H1 (cell line): ENCODE measurements at regions not wholly inside any gene's neighbourhood (a gene's known extent, or its start where the extent isn't known, plus 50 kb on each side); places are given as distances from the start of the nearest gene placed in this dataset.

ENCODE experiments used
- CTCF ChIA-PET: fragments of 300-600 bp; sonication (Branson Sonifier 250); formaldehyde crosslinking; loops from one replicate; lab custom pipeline; 2021; ENCODE audit not compliant: partially characterized antibody; lab: Charles Lee
- POLR2A ChIA-PET: fragments of 300-600 bp; sonication (Branson Sonifier 250); formaldehyde crosslinking; loops from one replicate; lab custom pipeline; 2021; ENCODE audit warnings: inconsistent platforms; ENCODE audit not compliant: partially characterized antibody; lab: Charles Lee
- DNase-seq, 2 experiments: peaks; one replicate each; pipeline versions ENCODE4 v3.0.0 to v3.0.0-alpha.2; 2010 to 2022; ENCODE audit warnings: low spot score in 2 of 2, low read depth in 1 of 2, mixed read lengths in 1 of 2
- FAIRE-seq: peaks from 2 replicates; lab custom pipeline; 2011; peaks lifted over from hg19 to GRCh38; lab: Jason Lieb, UNC
- H2AFZ ChIP-seq: 2 replicates; pipeline ENCODE4 v1.8.1; 2012; ENCODE audit warnings: low read length, inconsistent platforms
- H2AK5ac ChIP-seq: 2 replicates; pipeline ENCODE4 v1.6.1; 2013; ENCODE audit warnings: low read depth, low read length
- H2BK120ac ChIP-seq: replicated peaks from 2 replicates; pipeline ENCODE3; 2013; ENCODE audit warnings: low read depth, low read length, inconsistent platforms
- H2BK12ac ChIP-seq: 2 replicates; pipeline ENCODE4 v1.6.1; 2013; ENCODE audit warnings: low read depth, low read length
- H2BK15ac ChIP-seq: 2 replicates; pipeline ENCODE4 v1.6.1; 2013; ENCODE audit warnings: low read length
- H2BK20ac ChIP-seq: 2 replicates; pipeline ENCODE4 v1.6.1; 2013; ENCODE audit warnings: low read length
- H2BK5ac ChIP-seq: 2 replicates; pipeline ENCODE4 v1.6.1; 2013; ENCODE audit warnings: low read depth, low read length
- H3K14ac ChIP-seq: 2 replicates; pipeline ENCODE4 v1.6.1; 2013; ENCODE audit warnings: inconsistent platforms; ENCODE audit not compliant: insufficient read length
- H3K18ac ChIP-seq: 2 replicates; pipeline ENCODE4 v1.6.1; 2013; ENCODE audit warnings: low read length; ENCODE audit errors: extremely low read depth
- H3K23ac ChIP-seq: 2 replicates; pipeline ENCODE4 v1.6.1; 2013; ENCODE audit warnings: inconsistent platforms; ENCODE audit not compliant: insufficient read length
- H3K23me2 ChIP-seq: 2 replicates; pipeline ENCODE4 v1.6.1; 2013; ENCODE audit warnings: low read depth, low read length
- H3K27ac ChIP-seq: 2 replicates; pipeline ENCODE4 v1.6.1; 2011; ENCODE audit warnings: low read depth, low read length, inconsistent platforms
- H3K27me3 ChIP-seq, 4 experiments: replicated peaks in 1 of 4; 1 replicate in 1 of 4; 2 replicates in 3 of 4; pipeline versions ENCODE4 v1.6.1 to v1.8.1; 2011 to 2013; ENCODE audit warnings: low read length in 3 of 4, mild to moderate bottlenecking in 3 of 4, inconsistent platforms in 2 of 4, mixed read lengths in 2 of 4, moderate library complexity in 1 of 4; ENCODE audit not compliant: control insufficient read depth in 3 of 4, insufficient read depth in 3 of 4; ENCODE audit errors: extremely low read depth in 1 of 4
- H3K36me3 ChIP-seq, 4 experiments: 2 replicates each; pipeline versions ENCODE4 v1.6.1 to v1.8.1; 2011 to 2013; ENCODE audit warnings: mild to moderate bottlenecking in 4 of 4, low read length in 3 of 4, moderate library complexity in 2 of 4, control low read depth in 1 of 4, inconsistent platforms in 1 of 4; ENCODE audit not compliant: insufficient read depth in 4 of 4, control insufficient read depth in 2 of 4
- H3K4ac ChIP-seq: replicated peaks from 2 replicates; pipeline ENCODE3; 2013; ENCODE audit warnings: low read length, low read depth, mixed read lengths, inconsistent platforms; ENCODE audit not compliant: insufficient read length
- H3K4me1 ChIP-seq, 4 experiments: replicated peaks in 1 of 4; 1 replicate in 1 of 4; 2 replicates in 3 of 4; pipeline versions ENCODE4 v1.6.1 to v1.8.1; 2011 to 2013; ENCODE audit warnings: low read length in 3 of 4, inconsistent platforms in 2 of 4, mixed read lengths in 1 of 4; ENCODE audit not compliant: insufficient read depth in 4 of 4, control insufficient read depth in 3 of 4
- H3K4me2 ChIP-seq, 2 experiments: 2 replicates each; pipeline versions ENCODE4 v1.6.1 to v1.8.1; 2011 to 2013; ENCODE audit warnings: low read depth in 2 of 2, low read length in 2 of 2, control low read depth in 1 of 2, inconsistent platforms in 1 of 2, mild to moderate bottlenecking in 1 of 2; ENCODE audit not compliant: insufficient read depth in 1 of 2
- H3K4me3 ChIP-seq, 4 experiments: fragments of 200-600, 300-600 bp in 1 of 4; sonication (generic), shearing (Covaris generic), sonication (Bioruptor Twin) in 1 of 4; 2 replicates each; pipeline versions ENCODE4 v1.5.1 to v1.8.1; 2011 to 2016; ENCODE audit warnings: low read length in 4 of 4, low read depth in 3 of 4, control low read depth in 2 of 4, inconsistent platforms in 2 of 4, mild to moderate bottlenecking in 2 of 4, mixed read lengths in 1 of 4, moderate library complexity in 1 of 4; ENCODE audit not compliant: insufficient read depth in 2 of 4; ENCODE audit errors: extremely low read depth in 1 of 4
- H3K56ac ChIP-seq: replicated peaks from 2 replicates; pipeline ENCODE3; 2013; ENCODE audit warnings: low read depth, mild to moderate bottlenecking, mixed read lengths, low read length, inconsistent platforms; ENCODE audit not compliant: insufficient read length
- H3K79me1 ChIP-seq: 2 replicates; pipeline ENCODE4 v1.6.1; 2013; ENCODE audit warnings: low read depth, low read length, control low read depth
- H3K79me2 ChIP-seq, 2 experiments: 2 replicates each; pipeline versions ENCODE4 v1.6.1 to v1.8.1; 2012 to 2013; ENCODE audit warnings: low read length in 2 of 2, mild to moderate bottlenecking in 2 of 2, inconsistent platforms in 1 of 2; ENCODE audit not compliant: insufficient read depth in 2 of 2, control insufficient read depth in 1 of 2
- H3K9ac ChIP-seq, 4 experiments: replicated peaks in 1 of 4; 1 replicate in 1 of 4; 2 replicates in 3 of 4; pipeline versions ENCODE4 v1.6.1 to v1.8.1; 2011 to 2013; ENCODE audit warnings: low read depth in 3 of 4, low read length in 3 of 4, control low read depth in 2 of 4, mild to moderate bottlenecking in 2 of 4, moderate library complexity in 2 of 4, inconsistent platforms in 1 of 4; ENCODE audit errors: extremely low read depth in 1 of 4
- H3K9me3 ChIP-seq, 2 experiments: 2 replicates each; pipeline versions ENCODE4 v1.6.1 to v1.8.1; 2012 to 2013; ENCODE audit warnings: mild to moderate bottlenecking in 2 of 2, moderate library complexity in 2 of 2, control low read depth in 1 of 2, inconsistent platforms in 1 of 2, low read depth in 1 of 2, low read length in 1 of 2, mixed read lengths in 1 of 2; ENCODE audit not compliant: insufficient read depth in 2 of 2
- H4K20me1 ChIP-seq, 2 experiments: replicated peaks in 1 of 2; 2 replicates each; pipeline versions ENCODE3 to v1.8.1; 2011 to 2013; ENCODE audit warnings: inconsistent platforms in 2 of 2, low read length in 2 of 2, mild to moderate bottlenecking in 1 of 2; ENCODE audit not compliant: insufficient read depth in 2 of 2, control insufficient read depth in 1 of 2
- H4K5ac ChIP-seq: 2 replicates; pipeline ENCODE4 v1.6.1; 2013; ENCODE audit warnings: low read length, low read depth, mixed read lengths, inconsistent platforms; ENCODE audit not compliant: insufficient read length
- H4K8ac ChIP-seq: 2 replicates; pipeline ENCODE4 v1.8.0; 2013; ENCODE audit warnings: mild to moderate bottlenecking, moderate library complexity, low read length, inconsistent platforms; ENCODE audit not compliant: insufficient read depth; ENCODE audit errors: extremely low read depth
- H4K91ac ChIP-seq: replicated peaks from 2 replicates; pipeline ENCODE3; 2013; ENCODE audit warnings: low read length, mixed read lengths, inconsistent platforms; ENCODE audit not compliant: insufficient read length
- WGBS, 2 experiments: shearing (Covaris generic) in 1 of 2; methylation state at CpG; one replicate each; pipeline versions ENCODE4 v1.1.6 to v1.1.7; 2013 to 2015; ENCODE audit warnings: low lambda C conversion rate in 2 of 2, mixed read lengths in 2 of 2, inconsistent platforms in 1 of 2, low coverage in 1 of 2, missing lambda C conversion rate in 1 of 2; ENCODE audit not compliant: insufficient replicate concordance in 2 of 2, insufficient coverage in 1 of 2, insufficient read length in 1 of 2; ENCODE audit errors: extremely low coverage in 1 of 2, missing lambda C conversion rate in 1 of 2; 5-methylcytosine and 5-hydroxymethylcytosine counted together
- TF ChIP-seq, protein P1 (sequence below): IDR thresholded peaks from 2 replicates; pipeline ENCODE4 v1.6.1; 2012; ENCODE audit warnings: inconsistent platforms

DNA sequence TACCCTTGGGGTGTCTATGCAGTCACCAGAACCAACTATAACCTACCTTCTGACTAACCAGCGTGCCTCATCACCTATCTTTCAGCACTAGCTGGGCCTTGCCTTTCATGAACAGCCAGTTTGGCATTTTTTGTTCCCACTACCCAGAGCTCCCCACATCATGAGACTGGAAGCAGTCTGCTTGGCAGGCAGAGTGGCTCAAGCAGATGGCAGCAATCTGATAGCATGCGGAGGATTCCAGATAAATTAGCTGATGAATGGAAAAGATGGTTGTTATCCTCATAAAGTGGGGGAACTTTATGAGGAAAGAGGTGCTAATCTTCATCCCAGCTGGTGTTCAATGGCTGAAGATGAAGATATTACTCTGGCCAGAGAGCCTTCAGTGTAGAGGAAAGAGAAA, 243.2 kb upstream of the EDA2R start:
- 100% methylated on average over 2 of the region's 2 CpGs; no CpG with 5 or more reads in 1 of the 2 experiments for WGBS, 2 experiments
- no peak for FAIRE-seq
- CTCF ChIA-PET: no interaction called here

More for the DNA sequence above, 243.2 kb upstream of the EDA2R start:
- H2BK12ac ChIP-seq: no peak overlapping the region
- no peak overlapping the region for H3K14ac ChIP-seq
- no peak overlapping the region for H3K4me3 ChIP-seq
- H3K4me1 ChIP-seq: no peaks in the 10 kb centered on the region
- H2AFZ ChIP-seq: no peak overlapping the region
- no peak overlapping the region for H3K27ac ChIP-seq
- H4K91ac ChIP-seq: no peak overlapping the region
- H2BK20ac ChIP-seq: no peak overlapping the region
- H3K23ac ChIP-seq: no peak overlapping the region
- no peak overlapping the region for H2BK5ac ChIP-seq
- no peak for DNase-seq
- no peak overlapping the region for H3K4me2 ChIP-seq
- no peak overlapping the region for H3K18ac ChIP-seq
- H3K56ac ChIP-seq: no peak overlapping the region
- H4K20me1 ChIP-seq: no peaks in the 10 kb centered on the region
- no peaks in the 10 kb centered on the region for H3K36me3 ChIP-seq
- H2AK5ac ChIP-seq: no peak overlapping the region
- H3K23me2 ChIP-seq: no peaks in the 10 kb centered on the region
- POLR2A ChIA-PET: no interaction called here
- H3K4ac ChIP-seq: no peak overlapping the region
- no peaks in the 10 kb centered on the region for H3K9me3 ChIP-seq
- no peak overlapping the region for H2BK15ac ChIP-seq
- H3K79me2 ChIP-seq: no peaks in the 10 kb centered on the region
- H3K9ac ChIP-seq: no peak overlapping the region
- H2BK120ac ChIP-seq: no peak overlapping the region
- no peaks in the 10 kb centered on the region for H3K79me1 ChIP-seq
- TF ChIP-seq, protein P1, sequence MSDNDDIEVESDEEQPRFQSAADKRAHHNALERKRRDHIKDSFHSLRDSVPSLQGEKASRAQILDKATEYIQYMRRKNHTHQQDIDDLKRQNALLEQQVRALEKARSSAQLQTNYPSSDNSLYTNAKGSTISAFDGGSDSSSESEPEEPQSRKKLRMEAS: no peak
- TF ChIP-seq, all 59 proteins: peak for 0
- no peak overlapping the region for H4K8ac ChIP-seq
- H3K27me3 ChIP-seq: no peaks in the 10 kb centered on the region
- no peak overlapping the region for H4K5ac ChIP-seq
